Spleen (tissue), 11 donors: ENCODE measurements at regions not wholly inside any gene's neighbourhood (a gene's known extent, or its start where the extent isn't known, plus 50 kb on each side); places are given as distances from the start of the nearest gene placed in this dataset.

Experiments used
- DNase-seq: peaks from one replicate; pipeline ENCODE4 v3.0.0-alpha.2; 2020
- H3K27ac ChIP-seq, 8 donors: fragments of 200-600 bp; sonication (generic) in 7 of 8; 1 replicate in 4 of 8; 2 replicates in 4 of 8; pipeline versions ENCODE4 v1.5.0 to v1.8.0; 2016 to 2021; ENCODE audit warnings: inconsistent platforms in 4 of 8, mild to moderate bottlenecking in 4 of 8, moderate library complexity in 1 of 8
- H3K27me3 ChIP-seq, 7 donors: fragments of 200-600 bp; sonication (generic) in 6 of 7; replicated peaks in 1 of 7; 1 replicate in 4 of 7; 2 replicates in 3 of 7; pipeline versions ENCODE4 v1.5.0 to v1.8.0; 2016 to 2021; ENCODE audit warnings: inconsistent platforms in 3 of 7, mild to moderate bottlenecking in 1 of 7
- H3K36me3 ChIP-seq, 6 donors: fragments of 200-600 bp; sonication (generic) in 5 of 6; 1 replicate in 4 of 6; 2 replicates in 2 of 6; pipeline versions ENCODE4 v1.5.0 to v1.8.0; 2016 to 2021; ENCODE audit warnings: inconsistent platforms in 2 of 6
- H3K4me1 ChIP-seq, 6 donors: fragments of 200-600 bp; sonication (generic) in 5 of 6; 1 replicate in 3 of 6; 2 replicates in 3 of 6; pipeline versions ENCODE4 v1.5.0 to v1.8.0; 2016 to 2021; ENCODE audit warnings: inconsistent platforms in 3 of 6
- H3K4me3 ChIP-seq, 8 donors: fragments of 200-600 bp; sonication (generic) in 7 of 8; 1 replicate in 4 of 8; 2 replicates in 4 of 8; pipeline versions ENCODE4 v1.5.0 to v1.8.0; 2016 to 2021; ENCODE audit warnings: inconsistent platforms in 4 of 8, mild to moderate bottlenecking in 4 of 8, moderate library complexity in 2 of 8
- H3K9me3 ChIP-seq, 8 donors: fragments of 200-600 bp; sonication (generic) in 7 of 8; 1 replicate in 4 of 8; 2 replicates in 4 of 8; pipeline versions ENCODE4 v1.5.0 to v1.8.0; 2016 to 2021; ENCODE audit warnings: inconsistent platforms in 4 of 8
- CTCF ChIP-seq, 11 experiments: fragments of 200-600 bp in 7 of 11; fragments of 450-650 bp in 4 of 11; sonication (generic) in 4 of 11; IDR thresholded peaks in 8 of 11; conservative IDR thresholded peaks in 3 of 11; 1 replicate in 7 of 11; 2 replicates in 4 of 11; pipeline versions ENCODE4 v1.4.0 to v1.8.0; 2016 to 2021; ENCODE audit warnings: antibody characterized with exemption in 11 of 11, inconsistent platforms in 4 of 11, mild to moderate bottlenecking in 1 of 11
- POLR2A ChIP-seq, 3 donors: fragments of 450-650 bp; IDR thresholded peaks; one replicate each; pipeline ENCODE4 v1.5.1; 2017; ENCODE audit warnings: antibody characterized with exemption in 3 of 3, mild to moderate bottlenecking in 1 of 3
- POLR2AphosphoS5 ChIP-seq, 3 donors: sonication (generic); formaldehyde crosslinking; IDR thresholded peaks; one replicate each; pipeline ENCODE4 v1.5.1; 2017; ENCODE audit warnings: antibody characterized with exemption in 3 of 3
- WGBS, 5 donors: extraction: QIAGEN DNeasy Blood & Tissue Kit in 3 of 5; methylation state at CpG; one replicate each; pipeline versions ENCODE4 v1.1.5 to v1.1.7; 2013 to 2018; 5-methylcytosine and 5-hydroxymethylcytosine counted together
- intact Hi-C: fragments of 100-400 bp; cut with DNase I; formaldehyde crosslinking; loops from one replicate; pipeline ENCODE4 v1.15.0; 2023; ENCODE audit warnings: low total_unique reads
- donor health status: healthy with polysubstance abuse.
- donor health status: DM: no; HTN: no; CAD: no; lungs with moderate emphysema.
- donor health status: DM: no; HTN: no; CAD: no.
- donor health status: Bipolar disorder and iron deficiency.
- donor health status: healthy.
- donor health status: DM: no; HTN: no; CAD: no.
- donor health status: DM: yes; HTN: yes; CAD: no.

- Histone ChIP-seq H3K4me3 (no peak overlapping the region), H3K4me1 (no peaks in the 10 kb centered on the region), H3K27ac (no peak overlapping the region), H3K9me3 (peaks cover 0 to 23% (median 10%) of the 10 kb centered on the region in 8 donors), H3K36me3 (no peaks in the 10 kb centered on the region), H3K27me3 (no peaks in the 10 kb centered on the region)
- intact Hi-C loops = no loop called here
- WGBS, 5 donors = 82 to 95% (median 89%) methylated on average over 3 of the region's 3 CpGs
- DNase-seq = no peak
- TF ChIP-seq POLR2AphosphoS5 (IDR thresholded peaks at IDR 0.05) = no peak
- no peak for TF ChIP-seq CTCF (IDR thresholded peaks at IDR 0.05 in 8 of 11, conservative IDR thresholded peaks at IDR 0.05 in 3 of 11)
- no peak for TF ChIP-seq POLR2A (IDR thresholded peaks at IDR 0.05)
Observed at GRCh38 chr2:199216253-199216652, 241.5 kb downstream of the SATB2 start.

DNA sequence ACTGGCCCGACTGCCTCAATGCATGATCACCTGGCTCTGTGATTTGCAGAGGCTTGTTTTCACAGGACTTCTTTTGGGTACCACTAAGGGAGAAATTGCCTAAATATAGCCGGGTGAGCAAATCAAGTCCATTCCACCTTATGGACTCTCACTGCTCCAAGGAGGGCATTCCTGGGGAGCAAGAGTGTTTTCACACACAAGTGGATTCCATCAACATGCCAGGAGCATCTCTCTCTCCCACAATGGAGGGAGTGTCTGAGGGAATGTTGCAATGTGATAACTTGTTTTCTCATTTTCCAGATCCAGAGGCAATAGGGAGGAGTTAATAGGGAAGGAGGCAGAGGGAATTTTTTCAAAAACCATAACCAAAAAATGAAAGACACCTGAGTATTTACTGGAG, 250.7 kb downstream of the SATB2 start:
- intact Hi-C loops = no loop called here
- no peak for TF ChIP-seq POLR2AphosphoS5 (IDR thresholded peaks at IDR 0.05)
- TF ChIP-seq POLR2A (IDR thresholded peaks at IDR 0.05) = no peak
- TF ChIP-seq CTCF (IDR thresholded peaks at IDR 0.05 in 8 of 11, conservative IDR thresholded peaks at IDR 0.05 in 3 of 11) = no peak
- no peaks in the 10 kb centered on the region for H3K27me3 ChIP-seq

DNA sequence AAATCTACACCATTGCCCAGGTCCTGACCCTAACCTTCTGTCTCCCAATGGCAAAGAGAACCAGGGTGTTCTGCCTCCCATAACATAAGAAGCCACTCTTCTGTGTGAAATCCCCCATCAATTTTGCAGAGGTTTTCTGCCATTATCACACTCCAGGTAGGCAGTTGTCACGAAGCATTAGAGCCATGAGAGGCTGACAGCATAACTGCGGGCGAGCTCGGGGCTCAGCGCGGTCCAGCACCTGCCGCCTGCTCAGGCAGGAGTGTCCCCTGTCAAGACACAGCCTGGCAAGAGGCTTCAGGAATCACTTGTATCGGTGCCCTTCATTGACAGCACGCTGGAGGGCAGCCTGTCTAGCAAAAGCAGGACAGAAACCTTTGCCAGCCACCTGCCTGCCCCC, 251.2 kb downstream of the SATB2 start:
- intact Hi-C loops = no loop called here
- Histone ChIP-seq H3K27me3 (no peaks in the 10 kb centered on the region), H3K4me3 (no peak overlapping the region), H3K9me3 (peaks cover 0 to 10% (median 5%) of the 10 kb centered on the region in 8 donors), H3K4me1 (no peaks in the 10 kb centered on the region), H3K27ac (no peak overlapping the region), H3K36me3 (no peaks in the 10 kb centered on the region)
- DNase-seq = no peak
- no peak for TF ChIP-seq POLR2AphosphoS5 (IDR thresholded peaks at IDR 0.05)
- no peak for TF ChIP-seq POLR2A (IDR thresholded peaks at IDR 0.05)
- 82 to 91% (median 85%) methylated on average over 9 of the region's 9 CpGs for whole genome bisulfite sequencing, 5 donors

More for the DNA sequence above, 250.7 kb downstream of the SATB2 start:
- WGBS, 5 donors = 83 to 89% (median 86%) methylated on average over 2 of the region's 2 CpGs
- H3K4me3 ChIP-seq = no peak overlapping the region
- peaks cover 0 to 14% (median 9%) of the 10 kb centered on the region in 8 donors for H3K9me3 ChIP-seq
- H3K4me1 ChIP-seq = no peaks in the 10 kb centered on the region
- no peaks in the 10 kb centered on the region for H3K36me3 ChIP-seq
- H3K27ac ChIP-seq = no peak overlapping the region
- DNase-seq = no peak

- Histone ChIP-seq H3K36me3 (no peaks in the 10 kb centered on the region), H3K4me1 (no peaks in the 10 kb centered on the region), H3K27me3 (no peaks in the 10 kb centered on the region), H3K27ac (no peak overlapping the region), H3K9me3 (no peaks in the 10 kb centered on the region), H3K4me3 (no peak overlapping the region)
- WGBS, 5 donors = 75 to 83% (median 75%) methylated on average over 5 of the region's 5 CpGs
- no peak for TF ChIP-seq POLR2A (IDR thresholded peaks at IDR 0.05)
- no peak for TF ChIP-seq CTCF (IDR thresholded peaks at IDR 0.05 in 8 of 11, conservative IDR thresholded peaks at IDR 0.05 in 3 of 11)
- intact Hi-C loops = no loop called here
- no peak for DNase-seq
Observed at GRCh38 chr2:199202964-199203363, 254.8 kb downstream of the SATB2 start.

DNA sequence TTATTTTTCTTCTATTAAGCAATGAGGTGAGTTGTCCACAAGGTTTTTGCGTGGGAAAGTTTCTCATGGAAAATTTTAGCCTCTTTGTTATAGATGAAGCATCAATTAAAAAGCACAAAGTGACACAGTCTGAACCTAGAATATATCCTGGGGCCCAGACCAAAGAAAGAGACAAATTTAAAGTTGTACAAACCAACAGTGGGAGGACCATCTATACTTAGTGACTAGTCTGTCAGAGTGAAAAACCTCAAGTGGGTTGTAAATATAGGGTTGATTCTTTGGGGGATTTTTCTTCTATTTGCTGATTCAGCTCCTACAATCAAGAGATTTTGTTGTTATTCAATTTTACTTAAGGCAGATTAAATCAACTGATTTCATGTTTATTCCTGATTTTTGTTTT, 256.2 kb downstream of the SATB2 start:
- Histone ChIP-seq H3K27ac (no peak overlapping the region), H3K36me3 (no peaks in the 10 kb centered on the region), H3K27me3 (no peaks in the 10 kb centered on the region), H3K4me3 (no peak overlapping the region), H3K9me3 (no peaks in the 10 kb centered on the region), H3K4me1 (no peaks in the 10 kb centered on the region)
- WGBS, 5 donors = 67 to 84% (median 78%) methylated on average over 1 of the region's 1 CpG
- no peak for DNase-seq
- TF ChIP-seq CTCF (IDR thresholded peaks at IDR 0.05 in 8 of 11, conservative IDR thresholded peaks at IDR 0.05 in 3 of 11) (no peak), POLR2A (IDR thresholded peaks at IDR 0.05) (no peak), POLR2AphosphoS5 (IDR thresholded peaks at IDR 0.05) (no peak)
- intact Hi-C loops = no loop called here
